Liver (tissue), 8 donors: ENCODE measurements at regions not wholly inside any gene's neighbourhood (a gene's known extent, or its start where the extent isn't known, plus 50 kb on each side); places are given as distances from the start of the nearest gene placed in this dataset.
"Not testable (repeated sequence)": the region's sequence is repeated elsewhere in the genome, so short reads cannot be mapped to it uniquely, and the experiment has no call there.

Experiments used
- DNase-seq: peaks from one replicate; pipeline ENCODE4 v3.0.0-alpha.2; 2017; ENCODE audit warnings: low spot score
- H3K27ac ChIP-seq, 2 donors: one replicate each; pipeline ENCODE4 v1.7.0; 2013; ENCODE audit warnings: inconsistent platforms in 2 of 2, low read length in 2 of 2, control low read depth in 1 of 2, low read depth in 1 of 2, mild to moderate bottlenecking in 1 of 2
- H3K27me3 ChIP-seq, 4 donors: one replicate each; pipeline versions ENCODE4 v1.6.1 to v1.7.0; 2013; ENCODE audit warnings: low read length in 3 of 4, inconsistent platforms in 1 of 4, mild to moderate bottlenecking in 1 of 4, moderate library complexity in 1 of 4; ENCODE audit not compliant: control insufficient read depth in 4 of 4, insufficient read depth in 4 of 4
- H3K36me3 ChIP-seq, 4 donors: one replicate each; pipeline versions ENCODE4 v1.6.1 to v1.7.0; 2013; ENCODE audit warnings: low read length in 3 of 4, mild to moderate bottlenecking in 3 of 4, low read depth in 1 of 4, moderate library complexity in 1 of 4; ENCODE audit not compliant: control insufficient read depth in 4 of 4, insufficient read depth in 3 of 4
- H3K4me1 ChIP-seq, 4 donors: one replicate each; pipeline versions ENCODE4 v1.6.1 to v1.7.0; 2013; ENCODE audit warnings: low read length in 3 of 4, mild to moderate bottlenecking in 3 of 4, moderate library complexity in 1 of 4; ENCODE audit not compliant: control insufficient read depth in 4 of 4, insufficient read depth in 4 of 4
- H3K4me3 ChIP-seq, 3 donors: one replicate each; pipeline versions ENCODE4 v1.6.1 to v1.7.0; 2013; ENCODE audit warnings: low read length in 3 of 3, control low read depth in 1 of 3, low read depth in 1 of 3, mild to moderate bottlenecking in 1 of 3
- H3K9ac ChIP-seq, 2 donors: one replicate each; pipeline ENCODE4 v1.7.0; 2013; ENCODE audit warnings: low read length in 2 of 2, mild to moderate bottlenecking in 2 of 2, moderate library complexity in 2 of 2, control low read depth in 1 of 2, low read depth in 1 of 2
- H3K9me3 ChIP-seq, 4 donors: one replicate each; pipeline versions ENCODE4 v1.6.1 to v1.7.0; 2013; ENCODE audit warnings: low read length in 3 of 4; ENCODE audit not compliant: control insufficient read depth in 4 of 4
- ATF3 ChIP-seq: IDR thresholded peaks from 2 replicates; pipeline ENCODE4 v1.6.1; 2016; ENCODE audit warnings: antibody characterized with exemption
- CTCF ChIP-seq: fragments of 150-350 bp; IDR thresholded peaks from 2 replicates; pipeline ENCODE4 v1.5.1; 2017; ENCODE audit warnings: improper control_type of control experiment, low read depth, low read length; ENCODE audit not compliant: missing input control
- EGR1 ChIP-seq, 2 donors: IDR thresholded peaks; 2 replicates each; pipeline ENCODE4 v1.6.1; 2016 to 2018; ENCODE audit warnings: antibody characterized with exemption in 2 of 2, low read depth in 2 of 2
- FOXA1 ChIP-seq: IDR thresholded peaks from 2 replicates; pipeline ENCODE4 v1.6.1; 2016; ENCODE audit warnings: antibody characterized with exemption
- FOXA2 ChIP-seq: IDR thresholded peaks from 2 replicates; pipeline ENCODE4 v1.6.1; 2016; ENCODE audit warnings: antibody characterized with exemption
- HNF4A ChIP-seq, 2 donors: conservative IDR thresholded peaks; 2 replicates each; pipeline ENCODE4 v1.6.1; 2016; ENCODE audit warnings: antibody characterized with exemption in 2 of 2, mild to moderate bottlenecking in 2 of 2
- HNF4G ChIP-seq: IDR thresholded peaks from 2 replicates; pipeline ENCODE4 v1.6.1; 2016; ENCODE audit warnings: antibody characterized with exemption
- JUND ChIP-seq, 2 donors: IDR thresholded peaks; 2 replicates each; pipeline ENCODE4 v1.6.1; 2016; ENCODE audit warnings: antibody characterized with exemption in 2 of 2
- MAX ChIP-seq: IDR thresholded peaks from 2 replicates; pipeline ENCODE4 v1.6.1; 2016; ENCODE audit warnings: antibody characterized with exemption
- NR2F2 ChIP-seq: IDR thresholded peaks from 2 replicates; pipeline ENCODE4 v1.6.1; 2016; ENCODE audit warnings: antibody characterized with exemption
- RAD21 ChIP-seq, 2 donors: IDR thresholded peaks; 2 replicates each; pipeline ENCODE4 v1.6.1; 2016; ENCODE audit warnings: antibody characterized with exemption in 2 of 2, mild to moderate bottlenecking in 2 of 2
- REST ChIP-seq: IDR thresholded peaks from 2 replicates; pipeline ENCODE4 v1.6.1; 2016; ENCODE audit warnings: antibody characterized with exemption, mild to moderate bottlenecking
- RXRA ChIP-seq, 2 donors: IDR thresholded peaks; 2 replicates each; pipeline ENCODE4 v1.6.1; 2017 to 2018; ENCODE audit warnings: antibody characterized with exemption in 2 of 2, mild to moderate bottlenecking in 1 of 2
- SP1 ChIP-seq: IDR thresholded peaks from 2 replicates; pipeline ENCODE4 v1.6.1; 2018; ENCODE audit warnings: antibody characterized with exemption, mild to moderate bottlenecking
- YY1 ChIP-seq: IDR thresholded peaks from 2 replicates; pipeline ENCODE4 v1.6.1; 2016; ENCODE audit warnings: antibody characterized with exemption, mild to moderate bottlenecking
- ZBTB33 ChIP-seq: IDR thresholded peaks from 2 replicates; pipeline ENCODE4 v1.6.1; 2016; ENCODE audit warnings: antibody characterized with exemption
- WGBS: extraction: QIAGEN DNeasy Blood & Tissue Kit; methylation state at CpG from one replicate; pipeline ENCODE4 v1.1.7; 2013; 5-methylcytosine and 5-hydroxymethylcytosine counted together
- donor health status: healthy.
- donor health status: healthy.
- donor health status: healthy.
- donor health status: healthy.
- donor health status: healthy.

GRCh38 chr3:165981318-165981717 is 144.1 kb upstream of the BCHE start (continued):
- no peak for TF ChIP-seq NR2F2

GRCh38 chr3:165960825-165961224 is 123.6 kb upstream of the BCHE start:
- not testable (repeated sequence) for DNase-seq, H3K4me1 ChIP-seq, H3K4me3 ChIP-seq, H3K9me3 ChIP-seq, H3K27me3 ChIP-seq, H3K9ac ChIP-seq, H3K27ac ChIP-seq, H3K36me3 ChIP-seq
- WGBS, result 60% methylated on average over 3 of the region's 3 CpGs

GRCh38 chr3:165954171-165954570 is 116.9 kb upstream of the BCHE start:
- 76% methylated on average over 2 of the region's 2 CpGs for WGBS
- H3K4me3 ChIP-seq, result no peak overlapping the region
- H3K27ac ChIP-seq, result no peak overlapping the region
- no peaks in the 10 kb centered on the region for H3K27me3 ChIP-seq
- H3K9me3 ChIP-seq, result no peaks in the 10 kb centered on the region
- TF ChIP-seq CTCF (no peak), MAX (no peak), EGR1 (IDR thresholded peaks at IDR 0.05; ENCODE audit: low read depth in 2 of 2) (no peak), HNF4A (conservative IDR thresholded peaks at IDR 0.05) (no peak), HNF4G (no peak), REST (no peak), NR2F2 (no peak), FOXA1 (no peak), RAD21 (IDR thresholded peaks at IDR 0.05) (no peak), FOXA2 (no peak), ZBTB33 (no peak), RXRA (IDR thresholded peaks at IDR 0.05) (no peak), SP1 (no peak), ATF3 (no peak), YY1 (no peak), JUND (IDR thresholded peaks at IDR 0.05) (no peak)
- H3K9ac ChIP-seq, result no peak overlapping the region
- no peak for DNase-seq
- no peaks in the 10 kb centered on the region for H3K4me1 ChIP-seq
- H3K36me3 ChIP-seq, result no peaks in the 10 kb centered on the region
